SK-N-SH treated with all-trans-retinoic acid at 6 μM for 48 hours (cell line): ENCODE measurements at regions not wholly inside any gene's neighbourhood (a gene's known extent, or its start where the extent isn't known, plus 50 kb on each side); places are given as distances from the start of the nearest gene placed in this dataset.

Experiments
- ARNTL ChIP-seq: fragments of 450-650 bp; formaldehyde crosslinking; IDR thresholded peaks from 2 replicates; pipeline ENCODE4 v1.5.0; 2020; ENCODE audit warnings: low read depth, mild to moderate bottlenecking, moderate library complexity, borderline replicate concordance
- BACH2 ChIP-seq: fragments of 250-450 bp; sonication (Bioruptor Pico); IDR thresholded peaks from 2 replicates; pipeline ENCODE4 v1.9.0; 2021; ENCODE audit warnings: mild to moderate bottlenecking, borderline replicate concordance
- ESRRG ChIP-seq: fragments of 250-450 bp; sonication (Bioruptor Pico); IDR thresholded peaks from 2 replicates; pipeline ENCODE4 v1.6.1; 2021; ENCODE audit warnings: mild to moderate bottlenecking
- GLIS3 ChIP-seq: fragments of 250-450 bp; sonication (Bioruptor Pico); IDR thresholded peaks from 2 replicates; pipeline ENCODE4 v1.5.0; 2020; ENCODE audit warnings: mild to moderate bottlenecking, moderate library complexity
- OSR1 ChIP-seq: fragments of 250-450 bp; sonication (Bioruptor Pico); IDR thresholded peaks from 2 replicates; pipeline ENCODE4 v1.8.0; 2022; ENCODE audit warnings: moderate library complexity, mild to moderate bottlenecking, inconsistent platforms
- PPARA ChIP-seq: fragments of 250-450 bp; sonication (Bioruptor Pico); IDR thresholded peaks from 2 replicates; pipeline ENCODE4 v1.5.0; 2020; ENCODE audit warnings: mild to moderate bottlenecking, borderline replicate concordance
- TOX ChIP-seq: fragments of 250-450 bp; sonication (Bioruptor Pico); IDR thresholded peaks from 2 replicates; pipeline ENCODE4 v1.8.0; 2021; ENCODE audit warnings: mild to moderate bottlenecking, moderate library complexity, borderline replicate concordance
- ZFP30 ChIP-seq: fragments of 450-650 bp; formaldehyde crosslinking; IDR thresholded peaks from 2 replicates; pipeline ENCODE4 v1.5.0; 2022; ENCODE audit warnings: mild to moderate bottlenecking, moderate library complexity
- TF ChIP-seq, protein P1 (sequence below): fragments of 250-450 bp; sonication (Bioruptor Pico); IDR thresholded peaks from 2 replicates; pipeline ENCODE4 v1.5.1; 2020; ENCODE audit warnings: low read depth, mild to moderate bottlenecking, moderate library complexity
- TF ChIP-seq, protein P2 (sequence below): fragments of 250-450 bp; sonication (Bioruptor Pico); IDR thresholded peaks from 2 replicates; pipeline ENCODE4 v1.8.0; 2020; ENCODE audit warnings: mild to moderate bottlenecking, moderate library complexity, borderline replicate concordance
- TF ChIP-seq, protein P3 (sequence below): fragments of 250-450 bp; sonication (Bioruptor Pico); IDR thresholded peaks from 2 replicates; pipeline ENCODE4 v1.8.0; 2021; ENCODE audit warnings: low read depth, mild to moderate bottlenecking, moderate library complexity, borderline replicate concordance
- TF ChIP-seq, protein P4 (sequence below): fragments of 250-450 bp; sonication (Bioruptor Pico); IDR thresholded peaks from 2 replicates; pipeline ENCODE4 v1.5.0; 2020; ENCODE audit warnings: mild to moderate bottlenecking, moderate library complexity

DNA sequence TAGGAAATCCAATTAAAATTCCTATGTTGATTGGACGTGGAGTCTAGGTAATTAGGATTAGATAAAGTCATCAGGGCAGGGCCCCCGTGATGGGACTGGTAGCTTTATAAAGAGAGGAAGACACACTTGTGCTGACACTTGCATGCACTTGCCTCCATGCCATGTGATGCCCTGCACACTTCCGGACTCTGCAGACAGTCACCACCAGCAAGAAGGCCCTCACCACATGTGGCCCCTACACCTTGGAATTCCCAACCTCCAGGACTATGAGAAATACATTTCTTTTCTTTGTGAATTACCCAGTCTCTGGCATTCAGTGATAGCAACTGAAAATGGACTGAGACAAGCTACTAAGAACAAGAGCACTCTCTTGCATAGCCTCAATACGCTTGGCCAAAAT lies 90.6 kb downstream of the CRYGS start:
- TF ChIP-seq BACH2 (CRISPR knock-in tag) (no peak), ESRRG (CRISPR knock-in tag) (no peak), OSR1 (CRISPR knock-in tag) (no peak), TOX (CRISPR knock-in tag) (no peak), ZFP30 (CRISPR knock-in tag) (no peak), GLIS3 (CRISPR knock-in tag) (no peak), PPARA (CRISPR knock-in tag) (no peak), ARNTL (CRISPR knock-in tag) (no peak)
- TF ChIP-seq, protein P1, sequence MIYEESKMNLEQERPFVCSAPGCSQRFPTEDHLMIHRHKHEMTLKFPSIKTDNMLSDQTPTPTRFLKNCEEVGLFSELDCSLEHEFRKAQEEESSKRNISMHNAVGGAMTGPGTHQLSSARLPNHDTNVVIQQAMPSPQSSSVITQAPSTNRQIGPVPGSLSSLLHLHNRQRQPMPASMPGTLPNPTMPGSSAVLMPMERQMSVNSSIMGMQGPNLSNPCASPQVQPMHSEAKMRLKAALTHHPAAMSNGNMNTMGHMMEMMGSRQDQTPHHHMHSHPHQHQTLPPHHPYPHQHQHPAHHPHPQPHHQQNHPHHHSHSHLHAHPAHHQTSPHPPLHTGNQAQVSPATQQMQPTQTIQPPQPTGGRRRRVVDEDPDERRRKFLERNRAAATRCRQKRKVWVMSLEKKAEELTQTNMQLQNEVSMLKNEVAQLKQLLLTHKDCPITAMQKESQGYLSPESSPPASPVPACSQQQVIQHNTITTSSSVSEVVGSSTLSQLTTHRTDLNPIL (CRISPR knock-in tag), result no peak
- TF ChIP-seq, protein P2, sequence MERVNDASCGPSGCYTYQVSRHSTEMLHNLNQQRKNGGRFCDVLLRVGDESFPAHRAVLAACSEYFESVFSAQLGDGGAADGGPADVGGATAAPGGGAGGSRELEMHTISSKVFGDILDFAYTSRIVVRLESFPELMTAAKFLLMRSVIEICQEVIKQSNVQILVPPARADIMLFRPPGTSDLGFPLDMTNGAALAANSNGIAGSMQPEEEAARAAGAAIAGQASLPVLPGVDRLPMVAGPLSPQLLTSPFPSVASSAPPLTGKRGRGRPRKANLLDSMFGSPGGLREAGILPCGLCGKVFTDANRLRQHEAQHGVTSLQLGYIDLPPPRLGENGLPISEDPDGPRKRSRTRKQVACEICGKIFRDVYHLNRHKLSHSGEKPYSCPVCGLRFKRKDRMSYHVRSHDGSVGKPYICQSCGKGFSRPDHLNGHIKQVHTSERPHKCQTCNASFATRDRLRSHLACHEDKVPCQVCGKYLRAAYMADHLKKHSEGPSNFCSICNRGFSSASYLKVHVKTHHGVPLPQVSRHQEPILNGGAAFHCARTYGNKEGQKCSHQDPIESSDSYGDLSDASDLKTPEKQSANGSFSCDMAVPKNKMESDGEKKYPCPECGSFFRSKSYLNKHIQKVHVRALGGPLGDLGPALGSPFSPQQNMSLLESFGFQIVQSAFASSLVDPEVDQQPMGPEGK, result no peak
- TF ChIP-seq, protein P3, sequence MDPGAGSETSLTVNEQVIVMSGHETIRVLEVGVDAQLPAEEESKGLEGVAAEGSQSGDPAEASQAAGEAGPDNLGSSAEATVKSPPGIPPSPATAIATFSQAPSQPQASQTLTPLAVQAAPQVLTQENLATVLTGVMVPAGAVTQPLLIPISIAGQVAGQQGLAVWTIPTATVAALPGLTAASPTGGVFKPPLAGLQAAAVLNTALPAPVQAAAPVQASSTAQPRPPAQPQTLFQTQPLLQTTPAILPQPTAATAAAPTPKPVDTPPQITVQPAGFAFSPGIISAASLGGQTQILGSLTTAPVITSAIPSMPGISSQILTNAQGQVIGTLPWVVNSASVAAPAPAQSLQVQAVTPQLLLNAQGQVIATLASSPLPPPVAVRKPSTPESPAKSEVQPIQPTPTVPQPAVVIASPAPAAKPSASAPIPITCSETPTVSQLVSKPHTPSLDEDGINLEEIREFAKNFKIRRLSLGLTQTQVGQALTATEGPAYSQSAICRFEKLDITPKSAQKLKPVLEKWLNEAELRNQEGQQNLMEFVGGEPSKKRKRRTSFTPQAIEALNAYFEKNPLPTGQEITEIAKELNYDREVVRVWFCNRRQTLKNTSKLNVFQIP, result no peak
- TF ChIP-seq, protein P4, sequence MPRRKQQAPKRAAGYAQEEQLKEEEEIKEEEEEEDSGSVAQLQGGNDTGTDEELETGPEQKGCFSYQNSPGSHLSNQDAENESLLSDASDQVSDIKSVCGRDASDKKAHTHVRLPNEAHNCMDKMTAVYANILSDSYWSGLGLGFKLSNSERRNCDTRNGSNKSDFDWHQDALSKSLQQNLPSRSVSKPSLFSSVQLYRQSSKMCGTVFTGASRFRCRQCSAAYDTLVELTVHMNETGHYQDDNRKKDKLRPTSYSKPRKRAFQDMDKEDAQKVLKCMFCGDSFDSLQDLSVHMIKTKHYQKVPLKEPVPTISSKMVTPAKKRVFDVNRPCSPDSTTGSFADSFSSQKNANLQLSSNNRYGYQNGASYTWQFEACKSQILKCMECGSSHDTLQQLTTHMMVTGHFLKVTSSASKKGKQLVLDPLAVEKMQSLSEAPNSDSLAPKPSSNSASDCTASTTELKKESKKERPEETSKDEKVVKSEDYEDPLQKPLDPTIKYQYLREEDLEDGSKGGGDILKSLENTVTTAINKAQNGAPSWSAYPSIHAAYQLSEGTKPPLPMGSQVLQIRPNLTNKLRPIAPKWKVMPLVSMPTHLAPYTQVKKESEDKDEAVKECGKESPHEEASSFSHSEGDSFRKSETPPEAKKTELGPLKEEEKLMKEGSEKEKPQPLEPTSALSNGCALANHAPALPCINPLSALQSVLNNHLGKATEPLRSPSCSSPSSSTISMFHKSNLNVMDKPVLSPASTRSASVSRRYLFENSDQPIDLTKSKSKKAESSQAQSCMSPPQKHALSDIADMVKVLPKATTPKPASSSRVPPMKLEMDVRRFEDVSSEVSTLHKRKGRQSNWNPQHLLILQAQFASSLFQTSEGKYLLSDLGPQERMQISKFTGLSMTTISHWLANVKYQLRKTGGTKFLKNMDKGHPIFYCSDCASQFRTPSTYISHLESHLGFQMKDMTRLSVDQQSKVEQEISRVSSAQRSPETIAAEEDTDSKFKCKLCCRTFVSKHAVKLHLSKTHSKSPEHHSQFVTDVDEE, result no peak
